Mesenchymal stem cell (in vitro differentiated cells and primary cell): ENCODE measurements at regions not wholly inside any gene's neighbourhood (a gene's known extent, or its start where the extent isn't known, plus 50 kb on each side); places are given as distances from the start of the nearest gene placed in this dataset.

Experiments
- DNase-seq: peaks from one replicate; pipeline ENCODE4 v3.0.0-alpha.2; 2013
- H2AFZ ChIP-seq: one replicate; pipeline ENCODE4 v1.6.1; 2013; ENCODE audit warnings: low read depth, mild to moderate bottlenecking, control low read depth, inconsistent platforms, low read length, moderate library complexity
- H2AK5ac ChIP-seq: 2 replicates; pipeline ENCODE4 v1.6.1; 2013; ENCODE audit warnings: low read length, moderate library complexity, mild to moderate bottlenecking, inconsistent platforms; ENCODE audit not compliant: severe bottlenecking
- H2BK120ac ChIP-seq: one replicate; pipeline ENCODE4 v1.6.1; 2013; ENCODE audit warnings: low read depth, mild to moderate bottlenecking, inconsistent platforms, low read length, moderate library complexity
- H2BK12ac ChIP-seq, 2 experiments: one replicate each; pipeline ENCODE4 v1.6.1; 2013; ENCODE audit warnings: inconsistent platforms in 2 of 2, low read length in 2 of 2, mild to moderate bottlenecking in 2 of 2, moderate library complexity in 2 of 2, control low read depth in 1 of 2
- H2BK15ac ChIP-seq: one replicate; pipeline ENCODE4 v1.6.1; 2013; ENCODE audit warnings: mild to moderate bottlenecking, low read depth, inconsistent platforms; ENCODE audit not compliant: poor library complexity, severe bottlenecking
- H2BK5ac ChIP-seq: 2 replicates; pipeline ENCODE4 v1.6.1; 2013; ENCODE audit warnings: low read depth, mild to moderate bottlenecking, low read length, control low read depth, inconsistent platforms; ENCODE audit not compliant: poor library complexity, severe bottlenecking
- H3K14ac ChIP-seq, 2 experiments: one replicate each; pipeline ENCODE4 v1.6.1; 2013; ENCODE audit warnings: inconsistent platforms in 2 of 2, low read length in 2 of 2, control low read depth in 1 of 2, mild to moderate bottlenecking in 1 of 2, moderate library complexity in 1 of 2
- H3K18ac ChIP-seq, 2 experiments: one replicate each; pipeline ENCODE4 v1.6.1; 2013; ENCODE audit warnings: inconsistent platforms in 2 of 2, low read length in 2 of 2, control low read depth in 1 of 2, low read depth in 1 of 2, mild to moderate bottlenecking in 1 of 2
- H3K23ac ChIP-seq, 2 experiments: one replicate each; pipeline ENCODE4 v1.6.1; 2013; ENCODE audit warnings: inconsistent platforms in 2 of 2, low read length in 2 of 2, mild to moderate bottlenecking in 2 of 2, moderate library complexity in 2 of 2, control low read depth in 1 of 2
- H3K27ac ChIP-seq: 2 replicates; pipeline ENCODE4 v1.5.1; 2013; ENCODE audit warnings: mild to moderate bottlenecking, moderate library complexity, low read length, control low read depth, inconsistent platforms; ENCODE audit not compliant: poor library complexity, severe bottlenecking
- H3K27me3 ChIP-seq, 2 experiments: 2 replicates each; pipeline versions ENCODE4 v1.6.1 to v1.7.0; 2013; ENCODE audit warnings: low read length in 2 of 2, mild to moderate bottlenecking in 2 of 2, moderate library complexity in 2 of 2, control low read depth in 1 of 2, inconsistent platforms in 1 of 2; ENCODE audit not compliant: control insufficient read depth in 1 of 2, insufficient read depth in 1 of 2
- H3K36me3 ChIP-seq, 2 experiments: 2 replicates each; pipeline versions ENCODE4 v1.6.1 to v1.7.0; 2013; ENCODE audit warnings: low read length in 2 of 2, control low read depth in 1 of 2, inconsistent platforms in 1 of 2, low read depth in 1 of 2, mild to moderate bottlenecking in 1 of 2; ENCODE audit not compliant: insufficient read depth in 2 of 2, control insufficient read depth in 1 of 2
- H3K4ac ChIP-seq, 2 experiments: one replicate each; pipeline ENCODE4 v1.6.1; 2013; ENCODE audit warnings: inconsistent platforms in 2 of 2, low read length in 2 of 2, mild to moderate bottlenecking in 2 of 2, moderate library complexity in 2 of 2, control low read depth in 1 of 2, low read depth in 1 of 2
- H3K4me1 ChIP-seq: 2 replicates; pipeline ENCODE4 v1.6.1; 2013; ENCODE audit warnings: low read depth, low read length, control low read depth; ENCODE audit not compliant: control insufficient read depth, insufficient read depth
- H3K4me2 ChIP-seq: 2 replicates; pipeline ENCODE4 v1.6.1; 2013; ENCODE audit warnings: low read length, mild to moderate bottlenecking, inconsistent platforms; ENCODE audit not compliant: poor library complexity, severe bottlenecking
- H3K4me3 ChIP-seq, 2 experiments: 2 replicates each; pipeline versions ENCODE4 v1.5.1 to v1.7.0; 2013; ENCODE audit warnings: low read length in 2 of 2, mild to moderate bottlenecking in 2 of 2, control low read depth in 1 of 2, low read depth in 1 of 2; ENCODE audit not compliant: insufficient read depth in 1 of 2
- H3K79me1 ChIP-seq: replicated peaks from 2 replicates; pipeline ENCODE4 v1.6.1; 2013; ENCODE audit warnings: mild to moderate bottlenecking, control low read depth, low read length, inconsistent platforms; ENCODE audit not compliant: poor library complexity, severe bottlenecking
- H3K9ac ChIP-seq: 2 replicates; pipeline ENCODE4 v1.7.0; 2013; ENCODE audit warnings: mild to moderate bottlenecking, low read length, moderate library complexity
- H3K9me3 ChIP-seq: 2 replicates; pipeline ENCODE4 v1.7.0; 2013; ENCODE audit warnings: mild to moderate bottlenecking, low read length; ENCODE audit not compliant: control insufficient read depth
- H4K8ac ChIP-seq: one replicate; pipeline ENCODE4 v1.6.1; 2013; ENCODE audit warnings: inconsistent platforms, mild to moderate bottlenecking, low read length, moderate library complexity
- H4K91ac ChIP-seq: one replicate; pipeline ENCODE4 v1.6.1; 2013; ENCODE audit warnings: mild to moderate bottlenecking, low read length, inconsistent platforms
- WGBS: methylation state at CpG from one replicate; pipeline ENCODE4 v1.1.7; 2013; ENCODE audit warnings: mixed read lengths; 5-methylcytosine and 5-hydroxymethylcytosine counted together

DNA sequence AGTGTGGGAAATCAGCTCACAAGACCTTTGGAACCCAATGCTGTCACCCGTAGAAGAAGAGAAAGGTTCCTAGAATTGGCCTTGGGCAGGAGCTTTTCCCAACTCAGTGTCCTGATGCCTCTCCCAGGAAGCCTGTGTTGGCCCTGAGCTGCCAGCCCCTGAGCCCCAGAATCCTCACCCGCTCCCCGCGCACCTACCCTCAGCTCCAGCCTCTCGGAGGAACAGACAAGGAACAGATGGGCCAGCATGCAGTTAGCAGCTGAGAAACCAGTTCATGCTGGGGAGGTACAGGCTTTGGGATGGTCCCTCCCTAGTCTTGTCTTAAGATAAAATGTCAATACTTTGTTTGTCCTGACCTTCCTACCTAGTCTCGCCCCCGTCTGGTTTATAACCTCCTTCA is 121.9 kb upstream of the CDH4 start:
- H3K23ac ChIP-seq = no peak overlapping the region
- 98% methylated on average over 7 of the region's 7 CpGs for WGBS
- H2BK120ac ChIP-seq = no peak overlapping the region
- no peak overlapping the region for H2BK15ac ChIP-seq
- H3K9me3 ChIP-seq = no peaks in the 10 kb centered on the region
- H3K9ac ChIP-seq = no peak overlapping the region
- no peak overlapping the region for H3K14ac ChIP-seq
- no peak for DNase-seq
- H2AK5ac ChIP-seq = no peak overlapping the region
- no peaks in the 10 kb centered on the region for H3K36me3 ChIP-seq
- H3K4me1 ChIP-seq = peaks cover 7% of the 10 kb centered on the region
- no peak overlapping the region for H2AFZ ChIP-seq
- no peak overlapping the region for H3K4me2 ChIP-seq
- no peak overlapping the region for H2BK12ac ChIP-seq
- no peak overlapping the region for H3K18ac ChIP-seq
- no peak overlapping the region for H3K4ac ChIP-seq
- H3K27me3 ChIP-seq = peaks cover 28 to 31% of the 10 kb centered on the region in 2 experiments
- H4K8ac ChIP-seq = no peak overlapping the region
- no peak overlapping the region for H2BK5ac ChIP-seq
- H3K4me3 ChIP-seq = no peak overlapping the region
- H3K79me1 ChIP-seq = no peaks in the 10 kb centered on the region
- H4K91ac ChIP-seq = no peak overlapping the region
- H3K27ac ChIP-seq = no peak overlapping the region

DNA sequence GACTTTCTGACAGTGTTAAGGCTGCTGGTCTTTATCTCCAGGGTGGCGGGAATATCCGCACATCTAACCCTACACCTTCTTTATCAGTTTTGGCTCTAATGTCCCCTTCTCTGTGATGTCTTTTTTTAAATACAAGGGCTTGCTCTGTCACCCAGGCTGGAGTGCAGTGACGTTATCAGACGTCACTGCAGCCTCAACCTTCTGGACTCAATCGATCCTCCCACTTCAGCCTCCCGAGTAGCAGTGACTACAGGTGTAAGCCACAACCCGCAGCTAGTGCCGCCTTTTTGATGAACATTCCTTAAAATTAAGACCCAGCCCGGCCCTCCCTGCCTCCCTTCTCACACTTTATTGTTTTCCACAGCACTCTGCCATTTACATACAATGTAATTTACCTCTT is 120.1 kb upstream of the CDH4 start:
- no peak overlapping the region for H3K14ac ChIP-seq
- H3K9ac ChIP-seq = no peak overlapping the region
- H3K18ac ChIP-seq = no peak overlapping the region
- H3K79me1 ChIP-seq = no peaks in the 10 kb centered on the region
- no peak overlapping the region for H2AK5ac ChIP-seq
- H2BK15ac ChIP-seq = no peak overlapping the region
- no peak overlapping the region for H2AFZ ChIP-seq
- H2BK5ac ChIP-seq = no peak overlapping the region
- no peaks in the 10 kb centered on the region for H3K9me3 ChIP-seq
- no peak overlapping the region for H3K23ac ChIP-seq
- no peak overlapping the region for H4K8ac ChIP-seq
- no peaks in the 10 kb centered on the region for H3K36me3 ChIP-seq
- no peak for DNase-seq
- H3K27me3 ChIP-seq = peaks cover 37 to 42% of the 10 kb centered on the region in 2 experiments
- H3K4me2 ChIP-seq = no peak overlapping the region
- no peak overlapping the region for H3K4me3 ChIP-seq
- no peak overlapping the region for H3K4ac ChIP-seq
- WGBS = 92% methylated on average over 9 of the region's 9 CpGs
- no peak overlapping the region for H3K27ac ChIP-seq
- no peak overlapping the region for H4K91ac ChIP-seq
- H3K4me1 ChIP-seq = peaks cover 5% of the 10 kb centered on the region
- no peak overlapping the region for H2BK120ac ChIP-seq
- H2BK12ac ChIP-seq = no peak overlapping the region

DNA sequence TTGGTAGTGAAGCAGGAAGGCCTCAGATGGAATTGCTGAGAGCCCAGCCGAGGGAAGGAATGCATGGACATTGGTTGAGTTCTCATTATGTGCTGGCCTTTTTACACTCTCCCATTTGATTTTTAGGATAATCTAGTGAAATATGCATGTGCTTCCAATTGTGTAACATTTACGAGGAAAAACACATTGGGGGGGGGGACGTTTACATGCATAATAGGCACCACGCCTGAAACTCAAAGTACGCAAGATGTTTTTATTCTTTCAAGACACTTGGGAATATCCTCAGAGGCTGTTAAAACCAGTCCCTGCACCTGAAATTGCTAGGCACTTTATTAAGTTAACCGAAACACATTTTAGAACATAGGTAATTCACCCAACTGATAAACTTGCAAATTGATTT is 118.5 kb upstream of the CDH4 start:
- Histone ChIP-seq H2AK5ac (no peak overlapping the region), H3K4me1 (no peaks in the 10 kb centered on the region), H3K4ac (no peak overlapping the region), H3K36me3 (no peaks in the 10 kb centered on the region), H2BK15ac (no peak overlapping the region), H2BK120ac (no peak overlapping the region), H3K23ac (no peak overlapping the region), H3K9me3 (no peaks in the 10 kb centered on the region), H3K18ac (no peak overlapping the region), H4K91ac (no peak overlapping the region), H2BK5ac (no peak overlapping the region), H2AFZ (no peak overlapping the region), H3K27me3 (peaks cover 41 to 45% of the 10 kb centered on the region in 2 experiments), H3K27ac (no peak overlapping the region), H3K4me2 (no peak overlapping the region), H3K79me1 (no peaks in the 10 kb centered on the region), H3K9ac (no peak overlapping the region), H3K14ac (no peak overlapping the region), H2BK12ac (no peak overlapping the region), H4K8ac (no peak overlapping the region), H3K4me3 (no peak overlapping the region)
- 86% methylated on average over 6 of the region's 6 CpGs for WGBS
- DNase-seq = no peak

DNA sequence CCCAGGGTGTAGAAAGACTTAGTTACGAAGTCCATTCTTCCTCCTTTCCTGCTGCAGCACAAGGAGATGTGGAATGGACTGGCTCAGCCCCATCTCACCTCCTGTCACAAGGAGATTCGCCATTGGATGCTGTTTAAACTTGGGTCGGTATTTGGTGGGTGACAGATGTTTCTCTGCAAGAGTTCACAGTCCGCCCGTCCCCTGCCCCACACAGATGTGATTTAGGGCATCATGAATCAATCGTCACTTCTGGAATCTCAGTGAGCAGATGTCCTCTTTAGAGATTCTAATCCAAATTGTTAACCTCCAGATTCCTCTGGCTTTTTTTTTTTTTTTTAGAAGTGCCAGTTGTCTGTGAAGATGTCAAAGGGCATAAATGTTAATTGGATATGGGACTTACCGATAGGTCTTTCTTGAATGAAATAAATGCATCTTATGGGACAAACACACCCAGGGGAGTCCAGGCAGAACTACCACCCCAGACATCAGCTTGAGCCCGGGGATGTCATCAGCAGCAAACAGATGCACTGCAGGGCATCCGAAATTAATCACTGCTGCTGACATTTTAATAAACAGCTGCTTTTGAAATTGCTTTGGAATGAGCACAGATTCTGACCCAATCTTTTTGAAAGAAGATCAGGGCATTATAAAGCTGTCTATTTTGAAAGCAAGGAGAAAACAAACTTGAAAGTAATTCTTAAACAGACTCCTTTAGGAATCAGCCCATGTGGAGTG is 117.6 kb upstream of the CDH4 start:
- no peaks in the 10 kb centered on the region for H3K36me3 ChIP-seq
- H2AFZ ChIP-seq = no peak overlapping the region
- H4K8ac ChIP-seq = no peak overlapping the region
- no peaks in the 10 kb centered on the region for H3K9me3 ChIP-seq
- no peak overlapping the region for H3K9ac ChIP-seq
- H4K91ac ChIP-seq = no peak overlapping the region
- no peak overlapping the region for H3K18ac ChIP-seq
- H3K23ac ChIP-seq = no peak overlapping the region
- no peak overlapping the region for H3K14ac ChIP-seq
- H2AK5ac ChIP-seq = no peak overlapping the region
- H3K4me2 ChIP-seq = no peak overlapping the region
- H2BK12ac ChIP-seq = no peak overlapping the region
- H3K79me1 ChIP-seq = no peaks in the 10 kb centered on the region
- whole genome bisulfite sequencing = 53% methylated on average over 8 of the region's 9 CpGs
- H3K27me3 ChIP-seq = peaks cover 45 to 54% of the 10 kb centered on the region in 2 experiments
- H2BK5ac ChIP-seq = no peak overlapping the region
- no peak overlapping the region for H3K4ac ChIP-seq
- DNase-seq = no peak
- no peak overlapping the region for H2BK15ac ChIP-seq
- H3K4me1 ChIP-seq = no peaks in the 10 kb centered on the region
- no peak overlapping the region for H2BK120ac ChIP-seq
- no peak overlapping the region for H3K4me3 ChIP-seq
- H3K27ac ChIP-seq = no peak overlapping the region
